Aorta (tissue), 5 donors: ENCODE measurements at regions not wholly inside any gene's neighbourhood (a gene's known extent, or its start where the extent isn't known, plus 50 kb on each side); places are given as distances from the start of the nearest gene placed in this dataset.
A peak's percentile ranks its signal among the peaks of the same experiment; 100 is the strongest.

ENCODE experiments used
- ATAC-seq: fragments of 200-7000 bp; cut with Tn5 transposase; one replicate; pipeline ENCODE4 v1.9.1; 2022; ENCODE audit warnings: moderate library complexity; ENCODE audit not compliant: low FRiP score
- DNase-seq, 2 donors: peaks; one replicate each; pipeline ENCODE4 v3.0.0-alpha.2; 2020
- H3K27ac ChIP-seq, 2 donors: one replicate each; pipeline ENCODE4 v1.5.1; 2013; ENCODE audit warnings: low read length in 2 of 2, mild to moderate bottlenecking in 2 of 2, moderate library complexity in 2 of 2, control low read depth in 1 of 2, inconsistent platforms in 1 of 2, low read depth in 1 of 2
- H3K27me3 ChIP-seq, 2 donors: one replicate each; pipeline ENCODE4 v1.6.1; 2013; ENCODE audit warnings: control low read depth in 1 of 2, low read length in 1 of 2, mild to moderate bottlenecking in 1 of 2, moderate library complexity in 1 of 2; ENCODE audit not compliant: insufficient read depth in 2 of 2, control insufficient read depth in 1 of 2
- H3K36me3 ChIP-seq, 2 donors: one replicate each; pipeline ENCODE4 v1.6.1; 2013; ENCODE audit warnings: control low read depth in 1 of 2, low read length in 1 of 2, mild to moderate bottlenecking in 1 of 2; ENCODE audit not compliant: insufficient read depth in 2 of 2, control insufficient read depth in 1 of 2
- H3K4me1 ChIP-seq, 2 donors: one replicate each; pipeline ENCODE4 v1.6.1; 2013; ENCODE audit warnings: low read length in 2 of 2, control low read depth in 1 of 2, mild to moderate bottlenecking in 1 of 2, moderate library complexity in 1 of 2; ENCODE audit not compliant: insufficient read depth in 2 of 2, control insufficient read depth in 1 of 2
- H3K4me3 ChIP-seq, 2 donors: one replicate each; pipeline ENCODE4 v1.5.1; 2013; ENCODE audit warnings: low read length in 2 of 2, control low read depth in 1 of 2, mild to moderate bottlenecking in 1 of 2
- H3K9me3 ChIP-seq: one replicate; pipeline ENCODE4 v1.6.1; 2013; ENCODE audit warnings: mild to moderate bottlenecking, low read length; ENCODE audit not compliant: control insufficient read depth
- WGBS, 2 donors: extraction: QIAGEN DNeasy Blood & Tissue Kit; methylation state at CpG; one replicate each; pipeline ENCODE4 v1.1.7; 2013; 5-methylcytosine and 5-hydroxymethylcytosine counted together
- intact Hi-C, 2 donors: fragments of 100-400 bp; cut with DNase I; formaldehyde crosslinking; loops; one replicate each; pipeline versions ENCODE4 v1.14.2 to v1.15.0; 2022
- donor health status: healthy with polysubstance abuse.
- donor health status: Bipolar disorder and iron deficiency.
- donor health status: DM: no; HTN: no; CAD: no.
- donor health status: DM: no; HTN: no; CAD: no.
- donor health status: DM: yes; HTN: yes; CAD: no.

- peaks cover 0 to 6% of the 10 kb centered on the region in 2 donors for H3K4me1 ChIP-seq
- DNase-seq (peak in 1 of 2 donors; percentile 82), ATAC-seq (peak; percentile 46)
- H3K4me3 ChIP-seq: no peak overlapping the region
- WGBS, 2 donors: 30 to 37% methylated on average over 7 of the region's 7 CpGs
- peak overlapping the region in 1 of 2 donors; percentile 32 for H3K27ac ChIP-seq
- intact Hi-C loops: loop anchor here in 1 of 2 donors (2.0 kb wide), 1 partner anchor 55 kb away; no protein-coding TSS in a partner anchor
- no peaks in the 10 kb centered on the region for H3K36me3 ChIP-seq
- H3K27me3 ChIP-seq: no peaks in the 10 kb centered on the region
- H3K9me3 ChIP-seq: no peaks in the 10 kb centered on the region
Observed at GRCh38 chr1:94727846-94728715, 92.1 kb upstream of the SLC44A3 start.

DNA sequence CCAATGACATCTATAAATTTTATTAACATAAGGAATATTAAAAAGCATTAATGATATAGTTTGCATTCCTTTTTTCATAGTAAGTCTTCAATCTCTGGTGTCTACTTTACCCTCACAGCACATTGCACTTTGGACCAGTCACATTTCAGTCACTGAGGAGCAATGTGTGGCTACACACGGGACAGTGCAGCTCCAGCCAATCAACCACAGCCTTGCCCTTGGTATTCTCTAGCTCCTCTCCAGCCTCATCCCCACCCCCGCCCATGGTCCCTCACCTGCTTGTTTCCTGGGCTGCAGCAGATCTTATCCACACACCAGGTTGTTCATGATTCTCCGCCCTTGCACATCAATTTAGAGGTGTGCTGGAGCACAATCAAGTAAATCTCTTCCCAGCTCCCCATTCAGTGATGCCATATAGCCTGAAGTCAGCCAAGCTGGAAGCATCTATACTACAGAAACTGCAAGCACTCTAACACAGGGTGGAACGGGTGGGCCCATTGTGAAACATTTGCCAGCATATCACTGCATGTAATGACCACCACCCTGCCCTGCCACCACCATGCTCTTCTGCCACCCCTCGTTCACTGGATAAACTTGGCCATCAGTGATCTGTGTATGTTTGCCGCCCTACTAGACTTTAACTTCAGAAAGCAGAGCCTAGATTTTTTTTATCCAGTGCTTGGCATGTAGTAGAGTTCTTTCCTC is 93.0 kb upstream of the SLC44A3 start:
- 77 to 82% methylated on average over 6 of the region's 6 CpGs for WGBS, 2 donors
- Histone ChIP-seq H3K36me3 (no peaks in the 10 kb centered on the region), H3K4me1 (peaks cover 0 to 6% of the 10 kb centered on the region in 2 donors), H3K27ac (no peak overlapping the region), H3K27me3 (no peaks in the 10 kb centered on the region), H3K9me3 (no peaks in the 10 kb centered on the region), H3K4me3 (no peak overlapping the region)
- DNase-seq: no peak
- intact Hi-C loops: no loop called here
- no peak for ATAC-seq

DNA sequence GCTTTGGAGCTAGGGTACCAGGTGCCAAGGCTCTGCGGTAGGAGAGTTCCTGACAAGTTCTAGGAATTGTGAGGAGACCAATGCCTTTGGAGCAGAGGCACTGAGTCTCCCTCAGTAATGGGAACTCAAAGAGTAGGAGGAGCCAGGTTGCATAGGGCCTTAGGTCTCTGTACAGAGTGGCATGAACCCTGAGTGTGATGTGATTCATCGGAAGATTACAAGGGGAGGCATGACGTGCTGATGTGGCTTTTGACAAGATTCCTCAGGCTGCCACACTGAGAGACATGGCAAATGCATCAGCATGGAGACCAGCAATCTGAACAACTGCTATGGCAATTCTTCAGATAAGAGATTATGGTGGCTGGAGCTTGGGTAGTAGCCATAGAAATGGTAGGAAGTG is 94.6 kb upstream of the SLC44A3 start:
- ATAC-seq (no peak), DNase-seq (no peak)
- 96% methylated on average over 3 of the region's 3 CpGs for WGBS, 2 donors
- Histone ChIP-seq H3K36me3 (no peaks in the 10 kb centered on the region), H3K9me3 (no peaks in the 10 kb centered on the region), H3K27me3 (no peaks in the 10 kb centered on the region), H3K27ac (no peak overlapping the region), H3K4me3 (no peak overlapping the region), H3K4me1 (peaks cover 0 to 6% of the 10 kb centered on the region in 2 donors)
- intact Hi-C loops: no loop called here

DNA sequence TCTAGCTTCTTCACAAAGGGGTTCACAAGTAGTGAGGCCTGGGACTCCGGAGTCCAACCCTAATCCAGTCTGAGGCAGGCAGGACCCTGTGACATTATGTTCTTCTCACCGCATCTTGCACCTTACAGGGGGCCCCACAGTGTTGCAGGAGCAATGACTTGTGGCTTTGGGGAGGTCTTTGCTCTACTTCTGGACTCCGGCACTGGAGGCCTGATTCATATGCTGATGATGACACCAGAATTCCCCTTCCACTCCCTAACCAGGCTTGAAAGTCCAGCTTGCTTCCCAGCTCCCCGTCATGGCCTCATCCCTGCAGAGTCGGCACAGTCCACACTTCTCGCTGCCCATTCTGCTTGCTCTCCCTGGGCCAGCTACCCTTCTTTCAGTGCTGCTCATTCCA is 96.3 kb upstream of the SLC44A3 start:
- no peaks in the 10 kb centered on the region for H3K27me3 ChIP-seq
- ATAC-seq (no peak), DNase-seq (no peak)
- H3K9me3 ChIP-seq: no peaks in the 10 kb centered on the region
- H3K4me1 ChIP-seq: peaks cover 0 to 6% of the 10 kb centered on the region in 2 donors
- intact Hi-C loops: no loop called here
- 93 to 96% methylated on average over 6 of the region's 6 CpGs for WGBS, 2 donors
- H3K36me3 ChIP-seq: no peaks in the 10 kb centered on the region
- no peak overlapping the region for H3K27ac ChIP-seq
- H3K4me3 ChIP-seq: no peak overlapping the region

GRCh38 chr1:94723463-94723862 is 96.7 kb upstream of the SLC44A3 start:
- Histone ChIP-seq H3K4me1 (peaks cover 0 to 5% of the 10 kb centered on the region in 2 donors), H3K9me3 (no peaks in the 10 kb centered on the region), H3K4me3 (no peak overlapping the region), H3K27ac (no peak overlapping the region), H3K36me3 (no peaks in the 10 kb centered on the region), H3K27me3 (no peaks in the 10 kb centered on the region)
- DNase-seq: no peak
- WGBS, 2 donors: 80 to 96% methylated on average over 6 of the region's 6 CpGs
- intact Hi-C loops: no loop called here
- no peak for ATAC-seq

DNA sequence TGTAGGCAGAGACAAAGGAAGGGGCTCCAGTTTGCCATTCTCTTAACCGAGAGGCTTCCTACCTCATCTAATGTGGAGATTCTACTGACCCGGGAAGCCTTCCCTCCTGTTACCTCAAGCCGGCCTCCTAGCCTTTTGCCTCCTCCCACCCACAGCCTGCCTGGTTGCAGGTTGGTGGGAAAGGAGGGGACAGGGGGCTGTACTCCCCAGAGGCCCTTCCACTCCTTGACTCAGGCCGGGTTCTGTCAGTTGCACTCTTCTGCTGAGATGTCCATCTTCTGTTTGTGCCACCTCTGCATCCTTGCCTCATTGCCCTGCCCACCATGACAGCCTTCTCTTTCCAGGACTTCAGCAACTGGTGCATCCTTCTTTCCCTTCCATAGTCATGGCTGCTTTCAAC is 98.0 kb upstream of the SLC44A3 start:
- H3K9me3 ChIP-seq: no peaks in the 10 kb centered on the region
- ATAC-seq (no peak), DNase-seq (no peak)
- WGBS, 2 donors: 92 to 94% methylated on average over 4 of the region's 4 CpGs
- no peaks in the 10 kb centered on the region for H3K27me3 ChIP-seq
- H3K36me3 ChIP-seq: no peaks in the 10 kb centered on the region
- H3K27ac ChIP-seq: no peak overlapping the region
- intact Hi-C loops: no loop called here
- H3K4me3 ChIP-seq: no peak overlapping the region
- no peaks in the 10 kb centered on the region for H3K4me1 ChIP-seq

- intact Hi-C loops: no loop called here
- ATAC-seq: no peak
Observed at GRCh38 chr1:94721240-94721639, 98.9 kb upstream of the SLC44A3 start.

GRCh38 chr1:94719926-94720793 is 100.0 kb upstream of the SLC44A3 start:
- 89% methylated on average over 7 of the region's 7 CpGs for WGBS, 2 donors
- DNase-seq: peak in 1 of 2 donors; percentile 63

More at GRCh38 chr1:94721240-94721639, 98.9 kb upstream of the SLC44A3 start:
- Histone ChIP-seq H3K4me3 (no peak overlapping the region), H3K27ac (no peak overlapping the region), H3K36me3 (no peaks in the 10 kb centered on the region), H3K27me3 (no peaks in the 10 kb centered on the region), H3K9me3 (no peaks in the 10 kb centered on the region), H3K4me1 (no peaks in the 10 kb centered on the region)
- 89 to 92% methylated on average over 7 of the region's 7 CpGs for WGBS, 2 donors
- DNase-seq: peak in 1 of 2 donors; percentile 61

More at GRCh38 chr1:94719926-94720793, 100.0 kb upstream of the SLC44A3 start:
- no peaks in the 10 kb centered on the region for H3K4me1 ChIP-seq
- no peaks in the 10 kb centered on the region for H3K27me3 ChIP-seq
- no peak overlapping the region for H3K27ac ChIP-seq
- ATAC-seq: peak; percentile 72
- intact Hi-C loops: no loop called here
- no peak overlapping the region for H3K4me3 ChIP-seq
- H3K36me3 ChIP-seq: no peaks in the 10 kb centered on the region
- H3K9me3 ChIP-seq: no peaks in the 10 kb centered on the region
